NCI-H1930 (cell line): ENCODE measurements at regions not wholly inside any gene's neighbourhood (a gene's known extent, or its start where the extent isn't known, plus 50 kb on each side); places are given as distances from the start of the nearest gene placed in this dataset.

Experiments used
- DNase-seq, 2 experiments: peaks; one replicate each; lab custom pipeline; 2025; lab: John Stamatoyannopoulos, UW

- no peak for DNase-seq
Measured at GRCh38 chr22:26847046-26847445, 189.7 kb downstream of the MIAT start.

DNA sequence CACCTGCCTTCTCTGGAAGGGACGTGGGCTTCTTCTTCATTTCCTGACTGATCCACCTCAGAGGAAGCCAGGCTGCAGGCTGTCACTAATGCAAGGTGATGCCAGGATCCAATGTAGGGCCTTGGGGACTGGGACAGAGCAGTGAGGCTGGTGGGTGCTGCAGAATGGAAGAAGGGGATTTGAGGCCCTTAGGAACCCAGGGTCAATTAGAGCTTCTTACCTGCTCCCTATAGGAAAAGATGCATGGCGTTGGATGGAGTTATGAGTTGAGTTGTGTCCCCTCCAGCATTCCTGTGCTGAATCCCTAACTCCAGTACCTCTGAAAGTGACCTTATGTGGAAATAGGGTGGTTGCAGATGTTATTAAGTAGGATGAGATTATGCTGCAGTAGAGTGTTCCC is 190.4 kb downstream of the MIAT start:
- no peak for DNase-seq

GRCh38 chr22:26848244-26848920 is 191.0 kb downstream of the MIAT start:
- no peak for DNase-seq

- no peak for DNase-seq
Measured at GRCh38 chr22:26849575-26849974, 192.2 kb downstream of the MIAT start.

GRCh38 chr22:26851125-26851524 is 193.7 kb downstream of the MIAT start:
- DNase-seq = no peak

- no peak for DNase-seq
Measured at GRCh38 chr22:26852176-26852575, 194.8 kb downstream of the MIAT start.

- DNase-seq = no peak
Measured at GRCh38 chr22:26853071-26853470, 195.7 kb downstream of the MIAT start.

- DNase-seq = no peak
Measured at GRCh38 chr22:26853495-26853894, 196.1 kb downstream of the MIAT start.

DNA sequence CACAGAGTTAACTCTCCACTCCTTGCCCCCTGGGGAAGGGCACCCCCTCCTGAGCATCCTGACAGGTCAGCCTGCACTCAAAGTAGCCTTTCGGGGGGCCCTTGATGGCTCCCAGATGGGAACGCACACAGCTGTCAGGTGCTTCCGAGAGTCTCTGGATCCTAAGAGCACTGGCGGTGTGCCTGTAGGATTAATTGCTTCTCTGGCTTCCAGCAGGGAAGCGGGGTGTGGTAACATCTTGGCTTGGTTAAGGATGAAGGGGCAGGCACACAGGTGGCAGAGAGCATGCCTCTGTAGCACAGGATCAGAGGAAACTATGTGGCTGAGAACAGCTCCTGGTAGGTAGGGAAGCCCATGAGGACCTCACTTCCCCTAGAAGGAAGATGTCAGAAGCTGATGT is 199.8 kb downstream of the MIAT start:
- no peak for DNase-seq

DNA sequence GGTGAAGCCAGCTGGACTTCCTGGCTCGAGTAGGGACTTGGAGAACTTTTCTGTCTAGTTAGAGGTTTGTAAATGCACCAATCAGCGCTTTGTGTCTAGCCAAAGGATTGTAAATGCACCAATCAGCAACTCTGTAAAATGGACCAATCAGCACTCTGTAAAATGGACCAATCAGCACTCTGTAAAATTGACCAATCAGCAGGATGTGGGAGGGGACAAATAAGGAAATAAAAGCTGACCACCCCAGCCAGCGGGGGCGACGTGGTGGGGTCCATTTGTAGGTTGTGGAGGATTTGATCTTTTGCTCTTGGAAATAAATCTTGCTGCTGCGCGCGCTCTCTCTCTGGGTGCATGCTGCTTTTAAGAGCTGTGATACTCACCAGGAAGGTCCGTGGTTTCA is 202.9 kb downstream of the MIAT start:
- no peak for DNase-seq

GRCh38 chr22:26865021-26865420 is 207.6 kb downstream of the MIAT start:
- no peak for DNase-seq

GRCh38 chr22:26883393-26883792 is 226.0 kb downstream of the MIAT start:
- no peak for DNase-seq

- no peak for DNase-seq
Measured at GRCh38 chr22:26884921-26885320, 227.5 kb downstream of the MIAT start.

DNA sequence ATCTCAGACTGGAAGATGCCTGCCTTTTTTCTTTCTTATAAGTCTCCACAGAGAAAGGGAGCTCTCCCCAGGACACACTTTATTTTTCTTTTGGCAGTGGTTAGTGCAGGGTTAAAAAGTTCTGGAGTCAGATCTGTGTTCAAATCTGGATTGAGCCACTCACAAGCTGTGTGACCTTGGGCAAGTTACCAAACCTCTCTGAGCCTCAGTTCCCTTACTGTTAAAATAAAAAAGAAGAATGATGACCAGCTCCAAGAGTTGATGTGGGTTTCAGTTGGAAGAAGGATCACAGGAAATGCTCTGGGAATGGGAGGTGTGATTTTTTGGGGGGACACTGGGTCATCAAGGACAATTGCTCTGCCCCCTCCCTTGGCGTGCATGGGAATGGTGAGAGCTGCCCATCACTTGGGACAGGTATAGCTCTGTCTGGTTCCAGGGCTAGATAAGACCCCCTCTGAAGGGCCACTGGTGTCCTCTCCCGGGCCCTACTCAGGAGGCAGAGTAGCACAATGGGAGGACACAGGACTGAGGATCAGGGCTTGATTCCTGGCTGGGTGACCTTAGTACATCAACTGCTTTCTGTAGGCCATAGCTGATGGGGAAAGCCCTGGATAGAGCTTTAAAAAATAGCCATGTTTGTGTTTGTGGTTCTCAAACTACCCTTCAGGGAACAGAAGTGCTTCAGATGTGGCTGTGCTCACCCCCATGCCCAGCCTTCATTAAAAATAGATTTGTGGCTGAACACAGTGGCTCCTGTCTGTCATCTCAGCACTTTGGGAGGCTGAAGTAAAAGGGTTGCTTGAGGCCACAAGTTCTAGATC is 228.3 kb downstream of the MIAT start:
- DNase-seq = no peak

DNA sequence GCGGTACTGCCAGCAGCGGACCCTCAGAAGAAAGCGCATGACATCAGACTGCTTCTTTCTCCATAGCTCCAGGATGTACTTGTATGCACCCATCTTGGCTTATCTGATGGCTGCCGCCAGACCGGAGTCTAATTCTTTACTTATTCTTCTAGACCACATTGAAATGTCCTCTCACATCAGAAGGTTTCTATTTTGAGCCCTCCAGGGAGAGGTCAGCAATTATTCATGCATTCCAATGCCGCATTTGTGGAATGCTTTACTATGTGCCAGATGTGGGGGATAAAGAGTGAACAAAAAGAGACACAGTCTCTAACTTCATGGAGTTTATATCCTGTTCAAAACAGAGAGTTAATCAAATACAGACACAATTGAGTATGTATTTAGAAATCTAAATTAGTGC is 230.1 kb downstream of the MIAT start:
- no peak for DNase-seq

- DNase-seq = no peak
Measured at GRCh38 chr22:26887916-26888315, 230.5 kb downstream of the MIAT start.

DNA sequence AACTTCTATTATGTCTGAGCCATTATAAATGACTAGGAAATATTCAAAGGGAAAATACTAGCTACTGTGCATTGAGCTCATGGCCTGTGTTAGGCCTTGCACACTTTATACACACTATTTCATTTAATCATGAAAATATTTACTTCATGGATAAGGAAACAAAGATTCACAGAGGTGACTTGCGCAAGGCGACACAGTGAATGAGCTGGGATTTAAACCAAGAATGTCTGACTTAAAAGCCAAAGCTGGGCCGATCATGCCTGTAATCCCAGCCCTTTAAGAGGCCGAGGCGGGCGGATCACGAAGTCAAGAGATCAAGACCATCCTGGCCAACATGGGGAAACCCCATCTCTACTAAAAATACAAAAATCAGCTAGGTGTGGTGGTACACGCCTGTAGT is 231.5 kb downstream of the MIAT start:
- DNase-seq = no peak

DNA sequence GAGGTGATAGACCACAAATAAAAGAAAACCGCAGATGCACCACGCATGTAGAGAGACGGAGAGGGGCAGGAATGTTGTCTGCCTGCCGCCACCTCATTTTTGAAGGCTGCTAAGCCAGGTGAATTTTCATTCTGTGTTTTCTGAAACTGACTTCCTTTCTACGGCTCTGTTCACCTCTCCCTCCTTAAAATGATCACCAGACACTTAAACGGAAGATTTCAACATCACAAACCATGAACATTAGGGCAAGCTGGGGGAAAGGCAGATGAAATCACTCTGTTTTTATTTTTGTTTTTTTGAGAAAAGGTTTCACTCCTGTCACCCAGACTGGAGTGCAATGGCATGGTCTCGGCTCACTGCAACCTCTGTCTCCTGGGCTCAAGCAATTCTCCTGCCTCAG is 232.4 kb downstream of the MIAT start:
- DNase-seq = no peak

- DNase-seq = peak in 1 of 2 experiments; percentile 25
Measured at GRCh38 chr22:26890870-26891269, 233.5 kb downstream of the MIAT start.

GRCh38 chr22:26891429-26891828 is 234.0 kb downstream of the MIAT start:
- no peak for DNase-seq

DNA sequence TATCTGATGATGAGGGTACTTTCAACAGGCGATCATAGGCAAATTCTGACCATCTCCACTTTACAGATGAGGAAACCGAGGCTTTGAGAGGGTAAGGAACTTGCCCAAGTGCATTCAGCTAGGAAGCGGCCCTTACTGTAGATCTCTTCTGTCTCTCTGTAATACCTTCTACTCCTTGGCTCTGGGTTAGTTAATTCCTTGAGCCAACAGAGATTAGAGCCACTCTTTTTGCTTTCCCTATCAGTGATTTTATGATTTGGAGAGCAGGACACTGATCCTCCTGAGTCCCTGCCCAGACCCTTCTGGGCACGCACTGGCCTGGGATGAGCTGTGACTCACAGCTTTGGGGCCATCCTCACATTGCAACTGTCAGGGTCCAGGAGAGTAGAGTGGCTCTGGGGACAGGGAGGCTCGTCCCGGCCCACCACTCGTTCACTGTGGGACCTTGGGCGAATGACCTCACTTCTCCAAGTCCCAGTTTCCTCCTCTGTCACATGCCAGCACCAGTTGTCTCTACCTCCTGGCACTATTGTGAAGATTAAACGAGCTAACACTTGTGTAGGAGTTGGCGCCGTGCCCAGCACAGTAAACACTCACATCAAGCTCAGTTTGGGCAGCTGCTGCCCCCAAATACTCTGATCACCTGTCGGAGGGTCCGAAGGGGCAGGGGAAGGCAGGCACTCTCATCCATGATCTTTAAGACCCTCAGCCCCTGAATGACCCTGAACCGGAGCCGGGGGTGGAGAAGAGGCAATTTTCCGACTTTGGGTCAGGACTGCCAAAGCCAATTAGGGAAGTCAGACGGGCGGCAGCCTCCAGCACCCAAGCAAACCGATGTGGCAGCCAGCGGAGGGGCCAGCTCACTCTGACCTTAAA is 235.0 kb downstream of the MIAT start:
- peak in 1 of 2 experiments; percentile 47 for DNase-seq
